HG02588 (cell line): ENCODE measurements at regions not wholly inside any gene's neighbourhood (a gene's known extent, or its start where the extent isn't known, plus 50 kb on each side); places are given as distances from the start of the nearest gene placed in this dataset.

Experiments used
- ATAC-seq: cut with Tn5 transposase; IDR thresholded peaks from one replicate; pipeline ENCODE4 v1.9.1; 2021; ENCODE audit warnings: mild to moderate bottlenecking, moderate library complexity; ENCODE audit not compliant: unreplicated experiment

- ATAC-seq, result no peak
Measured at GRCh38 chr5:143992496-143992895, 178.0 kb downstream of the YIPF5 start.

DNA sequence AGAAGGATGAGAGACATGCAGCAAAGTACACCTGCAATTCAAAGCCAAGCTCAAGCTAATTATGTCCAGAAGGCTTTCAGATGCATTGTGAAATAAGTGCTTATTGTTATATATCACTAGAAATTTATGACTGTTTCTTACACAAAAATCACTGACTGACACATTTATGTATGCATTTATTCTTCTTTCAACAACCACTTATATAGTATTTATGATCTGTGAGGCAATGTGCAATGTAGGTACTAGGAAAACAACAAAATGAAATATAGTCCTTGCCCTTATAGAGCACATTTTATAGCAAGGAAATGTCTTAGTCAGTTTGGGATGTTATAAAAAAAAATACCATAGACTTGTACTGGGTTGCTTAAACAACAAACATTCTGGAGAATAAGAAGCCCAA is 167.6 kb downstream of the YIPF5 start:
- no peak for ATAC-seq

- ATAC-seq, result no peak
Measured at GRCh38 chr5:144003636-144004035, 166.8 kb downstream of the YIPF5 start.

GRCh38 chr5:144004146-144004545 is 166.3 kb downstream of the YIPF5 start:
- no peak for ATAC-seq

GRCh38 chr5:144004751-144005150 is 165.7 kb downstream of the YIPF5 start:
- no peak for ATAC-seq

- no peak for ATAC-seq
Measured at GRCh38 chr5:144009116-144009515, 161.3 kb downstream of the YIPF5 start.

GRCh38 chr5:144011388-144011787 is 159.1 kb downstream of the YIPF5 start:
- no peak for ATAC-seq

DNA sequence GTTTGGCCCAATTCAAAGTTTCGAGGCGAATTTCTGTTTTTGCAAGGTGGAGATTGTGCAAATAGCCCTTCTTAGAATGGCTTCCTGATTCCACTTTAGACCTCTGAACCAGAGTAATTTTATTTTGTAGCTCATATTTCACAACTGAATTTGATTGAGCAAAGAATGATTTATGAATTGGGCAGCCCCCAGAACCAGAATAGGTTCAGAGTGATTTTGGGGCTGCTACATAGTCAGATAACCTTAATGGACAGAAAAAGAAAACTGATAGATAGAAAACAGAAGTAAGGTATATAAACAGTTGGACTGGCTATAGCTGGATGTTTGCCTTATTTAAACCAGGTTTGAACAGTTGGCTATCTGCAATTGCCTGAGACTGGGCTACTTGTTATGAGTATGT is 156.6 kb downstream of the YIPF5 start:
- ATAC-seq, result no peak

DNA sequence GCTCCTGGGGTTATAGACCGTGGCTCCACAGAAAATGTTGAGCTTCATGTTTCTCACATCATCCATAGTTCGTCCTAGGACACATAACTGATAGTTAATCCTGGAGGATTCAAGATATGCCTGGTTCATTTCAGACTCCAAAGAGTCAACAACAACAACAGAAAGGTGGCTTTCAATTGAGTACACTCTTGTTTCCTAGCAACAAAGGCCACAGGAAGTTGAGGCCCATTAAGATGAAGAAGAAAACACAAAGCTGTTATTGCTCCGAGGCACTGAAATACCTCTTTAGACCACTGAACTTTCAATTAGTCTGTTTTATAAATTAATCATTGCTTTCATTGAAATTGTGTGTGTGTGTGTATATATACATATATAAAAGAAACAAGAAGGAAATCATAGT is 154.5 kb downstream of the YIPF5 start:
- ATAC-seq, result no peak

DNA sequence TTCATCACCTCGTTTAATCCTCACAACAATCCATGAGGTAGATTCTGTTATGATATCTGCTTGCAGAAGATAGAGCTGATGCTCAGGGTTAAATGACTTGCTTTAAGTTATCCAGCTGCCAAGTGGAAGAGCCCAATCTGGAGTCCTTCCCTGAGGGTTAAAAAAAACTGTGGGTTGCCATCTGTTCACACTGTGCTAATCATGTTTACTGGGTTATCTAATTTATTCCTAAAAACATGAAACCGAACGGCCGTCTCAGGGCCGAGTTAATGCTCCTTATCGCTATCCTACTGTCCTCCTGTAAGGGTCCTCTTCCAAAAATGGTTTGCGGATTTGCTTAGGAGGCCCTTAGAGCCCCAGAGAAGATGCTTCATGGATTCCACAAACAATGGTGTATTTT is 153.3 kb downstream of the YIPF5 start:
- ATAC-seq, result no peak

GRCh38 chr5:144017631-144018030 is 152.8 kb downstream of the YIPF5 start:
- no peak for ATAC-seq

DNA sequence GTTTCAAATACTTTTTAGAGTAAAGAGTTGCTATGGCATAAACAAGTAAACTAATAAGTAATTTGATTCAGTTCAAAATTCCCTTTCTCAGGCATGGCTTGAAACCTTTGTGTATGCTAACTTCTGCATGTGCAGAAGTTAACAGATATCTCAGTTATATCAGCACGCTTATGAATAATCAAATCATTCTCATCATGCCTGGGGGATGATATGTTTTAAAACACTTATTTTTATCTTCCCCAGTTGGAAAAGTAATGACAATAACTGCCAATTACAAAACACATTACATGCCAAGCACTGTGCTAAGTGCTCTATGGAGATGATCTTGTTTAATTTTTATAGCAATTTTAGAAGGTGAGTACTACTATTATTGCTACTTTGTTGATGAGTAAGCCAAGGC is 146.4 kb downstream of the YIPF5 start:
- no peak for ATAC-seq

DNA sequence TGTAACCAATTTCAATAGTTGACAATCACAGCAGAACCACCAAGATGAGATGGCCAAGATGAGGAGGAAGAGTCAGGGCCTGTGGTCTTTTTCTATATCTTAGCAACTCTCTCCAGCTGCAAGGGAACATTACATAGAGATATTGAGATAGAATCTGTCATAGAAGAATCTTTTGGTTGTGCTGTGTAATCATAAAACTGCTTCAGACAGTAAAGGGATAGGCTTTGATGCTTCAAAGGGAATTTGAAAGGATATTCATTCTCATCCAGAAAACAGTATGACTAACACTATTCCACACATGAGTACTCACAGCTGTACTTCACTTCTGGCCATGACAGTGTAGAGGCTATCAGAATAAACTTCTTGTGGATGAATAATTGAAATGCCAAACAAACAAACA is 145.9 kb downstream of the YIPF5 start:
- ATAC-seq, result no peak

DNA sequence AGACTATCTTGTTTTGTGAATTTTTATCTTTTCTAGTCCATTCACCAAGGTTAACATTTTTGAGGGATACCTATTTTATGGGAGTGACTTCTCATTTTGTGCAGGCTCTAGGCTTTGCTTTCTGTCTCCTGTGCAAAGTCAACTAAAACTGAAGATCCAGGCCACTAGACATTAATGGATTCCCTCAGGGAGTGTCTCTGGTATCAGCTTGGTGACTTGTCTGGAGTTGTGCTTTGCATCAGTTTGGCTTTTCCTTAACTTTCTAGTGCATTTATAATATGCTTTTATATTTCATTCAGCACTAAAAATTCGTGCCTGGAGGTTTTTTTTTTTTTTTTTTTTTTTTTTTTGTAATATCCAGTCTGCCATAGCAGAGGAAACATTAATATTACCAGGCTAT is 144.2 kb downstream of the YIPF5 start:
- ATAC-seq, result no peak

DNA sequence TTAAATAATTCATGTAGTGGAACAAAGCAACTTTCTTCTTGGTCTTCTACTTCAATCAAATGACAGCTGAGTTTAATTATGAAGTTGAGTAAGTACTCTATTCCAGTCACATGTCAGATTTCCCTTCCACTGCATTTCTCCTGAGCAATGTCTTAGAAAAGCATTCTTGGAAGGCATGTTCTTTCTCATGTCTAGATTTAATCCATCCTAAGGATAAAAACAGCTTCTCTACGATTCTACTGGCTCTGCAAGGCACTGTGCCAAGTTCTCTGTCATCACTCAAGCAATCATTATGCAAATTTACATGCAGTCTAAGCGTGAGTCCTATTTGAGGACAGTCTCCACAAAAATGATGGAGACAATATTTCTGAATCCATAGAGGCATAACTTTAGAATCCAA is 142.4 kb downstream of the YIPF5 start:
- no peak for ATAC-seq

DNA sequence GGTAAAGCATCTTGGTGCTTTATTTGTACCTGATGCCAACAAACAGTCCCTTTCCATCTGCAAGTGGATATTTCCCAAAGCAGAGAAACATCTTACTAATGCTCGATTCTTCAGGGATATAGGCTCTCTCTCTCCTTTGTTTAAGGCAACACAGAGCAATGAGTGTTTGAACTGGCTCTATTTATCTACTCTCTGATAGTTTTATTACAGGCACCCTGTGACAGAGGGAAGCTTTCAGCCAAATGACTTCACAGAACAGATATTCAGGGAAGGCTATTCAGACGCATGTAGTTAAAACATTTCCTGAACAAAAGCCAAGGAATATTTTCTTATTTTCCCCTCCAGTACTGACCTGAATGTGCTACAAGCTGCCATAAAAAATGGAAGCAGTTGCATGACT is 141.8 kb downstream of the YIPF5 start:
- no peak for ATAC-seq

GRCh38 chr5:144030904-144031303 is 139.6 kb downstream of the YIPF5 start:
- ATAC-seq, result no peak

GRCh38 chr5:144032375-144032774 is 138.1 kb downstream of the YIPF5 start:
- ATAC-seq, result no peak

DNA sequence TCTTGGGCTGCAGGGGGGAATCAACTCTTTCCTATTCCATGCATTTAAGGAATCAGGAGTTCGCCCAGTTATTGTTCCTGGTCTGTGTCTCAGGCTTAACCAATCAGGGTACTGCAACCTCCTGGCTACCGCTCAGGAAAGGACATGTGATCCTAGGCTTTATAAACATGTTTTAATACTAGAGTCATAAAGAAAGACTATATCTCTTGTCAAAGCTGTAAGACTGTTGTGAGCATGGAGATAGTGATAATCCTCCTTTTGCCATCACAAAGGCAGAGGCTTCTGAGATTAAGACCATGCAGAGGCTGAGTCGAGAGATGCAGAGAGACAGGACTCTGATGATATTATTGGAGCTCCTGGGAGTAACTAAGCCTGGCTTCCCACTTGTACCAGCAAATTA is 137.0 kb downstream of the YIPF5 start:
- no peak for ATAC-seq

- no peak for ATAC-seq
Measured at GRCh38 chr5:144035046-144035740, 135.3 kb downstream of the YIPF5 start.

- ATAC-seq, result no peak
Measured at GRCh38 chr5:144036476-144036875, 134.0 kb downstream of the YIPF5 start.

DNA sequence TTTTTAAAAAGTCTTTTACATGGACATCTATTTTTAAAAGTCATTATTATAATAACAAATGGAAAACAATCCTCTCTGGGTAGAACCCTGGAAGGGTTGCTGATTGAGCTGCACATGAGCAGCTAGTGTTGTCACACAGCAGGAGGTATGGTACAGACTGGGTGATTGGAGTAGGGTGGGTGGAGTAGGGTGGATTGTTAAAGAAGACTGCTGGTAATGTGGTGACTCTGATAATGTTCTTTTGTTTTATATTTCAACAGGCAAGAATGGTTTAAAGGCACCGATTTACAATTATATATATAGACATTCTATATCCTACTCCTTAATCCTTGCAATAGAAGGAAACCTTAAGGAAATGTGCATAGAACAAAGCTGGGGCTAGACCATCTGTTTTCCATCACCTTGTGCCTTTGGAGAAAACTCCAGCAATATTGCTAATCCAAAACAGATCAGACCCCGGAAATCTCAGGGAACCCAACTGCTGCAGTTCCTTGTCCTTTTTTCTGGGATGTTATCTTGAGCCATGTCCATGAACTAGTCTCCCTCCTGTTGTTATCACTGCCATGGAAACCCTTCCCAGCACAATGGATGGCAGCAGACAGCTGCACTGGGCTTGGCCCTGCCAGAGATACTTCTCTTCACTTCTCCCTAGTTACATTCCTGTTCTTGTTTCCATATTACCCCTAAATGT is 129.7 kb downstream of the YIPF5 start:
- ATAC-seq, result no peak

- no peak for ATAC-seq
Measured at GRCh38 chr5:144042156-144042555, 128.3 kb downstream of the YIPF5 start.
